ENCODE measurements at regions not wholly inside any gene's neighbourhood (a gene's known extent, or its start where the extent isn't known, plus 50 kb on each side); places are given as distances from the start of the nearest gene placed in this dataset.

DNA sequence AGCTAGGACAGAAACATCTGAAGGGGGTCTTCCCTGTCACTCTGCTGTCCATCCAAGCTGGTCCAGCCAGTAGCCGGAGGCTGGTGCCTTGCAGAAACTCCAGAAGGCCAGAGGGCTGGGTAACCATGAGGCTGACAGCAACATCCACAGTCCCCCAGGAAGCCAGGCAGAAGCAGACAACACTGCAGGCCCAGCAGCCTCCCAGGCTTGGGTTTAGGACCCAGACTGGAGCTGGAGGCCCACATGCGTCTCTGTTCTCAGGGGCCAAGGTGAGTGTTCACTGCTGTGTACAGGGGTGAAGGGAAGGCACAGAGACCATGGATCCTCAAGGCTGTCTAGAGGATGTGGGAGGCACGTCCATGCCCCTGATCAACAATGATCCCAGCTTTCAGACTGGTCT is 136.4 kb upstream of the PRMT8 start:
- TF ChIP-seq, protein P1, sequence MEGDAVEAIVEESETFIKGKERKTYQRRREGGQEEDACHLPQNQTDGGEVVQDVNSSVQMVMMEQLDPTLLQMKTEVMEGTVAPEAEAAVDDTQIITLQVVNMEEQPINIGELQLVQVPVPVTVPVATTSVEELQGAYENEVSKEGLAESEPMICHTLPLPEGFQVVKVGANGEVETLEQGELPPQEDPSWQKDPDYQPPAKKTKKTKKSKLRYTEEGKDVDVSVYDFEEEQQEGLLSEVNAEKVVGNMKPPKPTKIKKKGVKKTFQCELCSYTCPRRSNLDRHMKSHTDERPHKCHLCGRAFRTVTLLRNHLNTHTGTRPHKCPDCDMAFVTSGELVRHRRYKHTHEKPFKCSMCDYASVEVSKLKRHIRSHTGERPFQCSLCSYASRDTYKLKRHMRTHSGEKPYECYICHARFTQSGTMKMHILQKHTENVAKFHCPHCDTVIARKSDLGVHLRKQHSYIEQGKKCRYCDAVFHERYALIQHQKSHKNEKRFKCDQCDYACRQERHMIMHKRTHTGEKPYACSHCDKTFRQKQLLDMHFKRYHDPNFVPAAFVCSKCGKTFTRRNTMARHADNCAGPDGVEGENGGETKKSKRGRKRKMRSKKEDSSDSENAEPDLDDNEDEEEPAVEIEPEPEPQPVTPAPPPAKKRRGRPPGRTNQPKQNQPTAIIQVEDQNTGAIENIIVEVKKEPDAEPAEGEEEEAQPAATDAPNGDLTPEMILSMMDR (IDR thresholded peaks at IDR 0.05): no peak
- TF ChIP-seq POLR2A (IDR thresholded peaks at IDR 0.05): no peak
